ENCODE measurements at regions not wholly inside any gene's neighbourhood (a gene's known extent, or its start where the extent isn't known, plus 50 kb on each side); places are given as distances from the start of the nearest gene placed in this dataset.

DNA sequence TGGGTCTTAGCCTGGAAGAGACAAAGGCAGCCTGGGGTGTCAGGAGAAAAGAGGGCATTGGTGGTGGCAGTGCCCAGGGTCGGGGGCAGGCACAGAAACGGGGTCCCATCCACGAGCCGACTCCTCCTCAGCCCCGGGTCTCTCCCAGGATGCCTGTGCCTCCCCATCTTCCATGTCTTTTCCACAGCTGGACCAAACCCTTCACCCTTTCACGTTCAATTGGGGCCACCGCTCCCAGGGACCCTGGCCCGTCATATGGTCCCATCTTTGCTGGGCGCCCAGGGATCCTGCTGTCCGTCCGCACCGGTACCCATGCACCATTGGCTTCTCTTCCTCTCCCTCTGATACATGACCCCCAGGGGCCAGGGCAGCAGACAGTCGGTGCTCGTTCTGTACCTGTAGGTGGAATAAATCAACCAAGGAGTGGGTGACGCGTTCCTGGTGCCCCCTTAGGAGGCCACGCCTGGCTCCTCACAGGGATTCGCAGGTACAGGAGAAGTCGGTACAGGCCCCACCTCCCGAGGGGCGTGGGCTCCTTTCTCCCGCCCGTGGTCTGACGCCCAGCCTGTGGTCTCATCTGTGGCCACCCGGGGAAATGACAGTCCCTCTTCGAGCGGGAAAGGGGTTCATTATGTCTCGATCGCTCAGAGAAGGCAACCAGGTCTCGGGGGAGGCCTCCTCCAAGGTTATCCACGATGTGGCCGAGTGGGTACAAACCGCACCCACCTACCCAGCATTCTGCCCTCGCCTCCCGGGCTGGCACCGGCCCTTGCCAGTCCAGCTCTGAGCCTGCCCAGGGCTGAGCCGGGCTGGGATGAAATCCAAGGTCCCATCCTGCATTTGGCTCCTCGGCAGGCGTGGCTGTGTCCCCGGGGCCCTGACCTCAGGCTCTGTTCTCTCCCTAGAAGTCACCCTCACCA is 1493.6 kb downstream of the BRD1 start:
- DNase-seq: no peak

DNA sequence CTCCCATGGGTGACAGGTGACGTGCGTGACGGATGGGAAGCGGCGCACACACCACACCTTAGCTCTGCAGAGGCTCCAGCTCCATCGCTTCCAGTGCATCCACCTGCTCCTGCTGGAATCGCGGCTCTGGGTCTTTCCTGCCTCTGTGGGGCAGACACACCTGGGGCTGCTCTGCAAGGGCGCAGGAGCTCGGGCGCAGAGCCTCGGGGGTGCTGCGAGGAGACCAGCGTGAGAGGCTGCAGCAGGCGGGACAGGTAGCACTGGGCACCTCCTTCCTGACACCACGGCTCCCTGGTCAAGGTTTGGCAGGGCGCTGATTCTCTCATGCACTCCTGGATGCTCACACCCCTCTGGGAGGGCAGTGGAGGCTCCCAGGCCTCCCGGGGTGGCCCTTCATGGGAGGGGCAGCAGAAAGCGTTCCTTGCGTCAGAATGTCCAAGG is 1494.3 kb downstream of the BRD1 start:
- DNase-seq: no peak

DNA sequence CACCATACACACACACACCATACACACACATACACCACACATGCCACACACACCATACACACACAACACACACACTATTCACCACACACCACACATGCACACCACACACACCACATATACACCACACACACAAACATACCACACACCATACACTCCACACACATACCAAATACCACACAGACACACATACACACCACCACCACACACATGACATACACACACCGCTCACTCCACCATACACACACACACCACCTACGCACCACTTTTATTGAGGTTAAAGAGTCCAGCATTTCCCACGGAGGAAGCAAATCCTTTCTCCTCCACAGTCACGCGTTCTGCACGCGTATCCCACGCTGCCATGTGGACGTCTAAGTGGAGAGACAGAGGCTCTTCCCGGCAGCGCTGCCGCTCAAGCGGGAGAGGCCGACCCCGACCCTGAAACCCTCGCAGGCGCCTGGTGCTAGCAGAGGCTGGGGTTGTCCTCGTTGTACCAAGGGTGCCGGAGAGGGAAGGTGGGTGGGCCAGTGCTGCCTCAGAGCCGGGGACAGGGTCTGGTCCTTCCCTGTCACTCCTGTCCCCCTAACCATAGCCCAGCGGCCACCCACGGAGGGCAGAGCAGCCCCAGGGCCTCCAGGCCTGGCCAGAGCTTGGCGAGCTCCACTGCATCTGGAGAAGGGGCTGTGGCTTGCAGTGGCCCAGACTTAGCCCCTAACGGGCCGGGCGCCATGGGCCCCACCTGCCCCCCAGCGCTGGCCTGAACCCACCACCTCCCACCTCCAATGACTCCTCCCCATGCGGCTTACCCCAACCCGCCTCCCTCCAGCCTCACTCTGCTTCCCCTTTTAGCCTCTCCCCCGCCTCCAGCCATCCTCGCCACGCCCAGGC is 1495.0 kb downstream of the BRD1 start:
- no peak for DNase-seq

DNA sequence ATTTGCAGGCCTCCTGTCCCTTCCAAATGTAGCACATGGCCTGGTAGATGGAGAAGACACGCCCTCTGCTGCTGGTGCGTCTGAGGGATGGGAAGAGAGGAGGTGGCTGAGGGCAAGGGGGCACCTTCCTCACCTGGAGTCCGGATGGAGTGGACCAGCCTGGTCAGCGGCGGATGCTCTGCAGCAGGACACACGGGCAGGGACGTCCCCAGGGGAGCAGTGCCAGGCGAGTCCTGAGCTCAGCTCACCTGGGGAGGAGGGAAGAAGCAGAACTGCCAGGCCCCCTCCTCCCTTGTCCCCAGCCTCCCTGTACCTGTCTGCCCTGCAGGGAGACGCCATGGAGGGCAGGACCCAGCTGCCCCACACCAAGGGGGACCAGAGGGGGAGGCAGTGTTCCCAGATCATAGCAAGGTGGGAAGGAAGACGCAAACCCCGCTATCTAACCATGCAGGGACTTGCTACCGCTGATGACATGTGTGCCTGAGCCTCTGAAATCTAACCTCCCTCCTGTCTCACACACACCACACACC is 1495.9 kb downstream of the BRD1 start:
- no peak for DNase-seq

DNA sequence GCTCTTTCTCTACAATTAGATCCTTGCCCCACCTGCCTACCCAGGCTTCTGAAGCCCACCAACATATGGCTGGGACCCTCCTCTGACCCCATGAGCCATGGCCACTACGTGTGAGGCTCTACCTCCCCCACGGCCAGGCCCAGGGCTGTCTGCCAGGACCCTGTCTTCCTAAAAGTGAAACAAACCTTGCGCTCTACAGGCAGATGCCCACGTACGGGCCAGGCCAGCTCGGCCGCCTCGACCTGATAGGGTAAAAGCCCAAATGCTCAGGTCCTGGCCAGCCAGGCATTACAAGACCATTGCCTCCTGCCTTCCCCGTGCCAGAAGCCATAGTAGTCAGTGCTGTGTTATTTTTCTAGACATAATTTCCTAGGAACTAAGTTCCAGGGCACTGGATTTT is 1496.4 kb downstream of the BRD1 start:
- no peak for DNase-seq

DNA sequence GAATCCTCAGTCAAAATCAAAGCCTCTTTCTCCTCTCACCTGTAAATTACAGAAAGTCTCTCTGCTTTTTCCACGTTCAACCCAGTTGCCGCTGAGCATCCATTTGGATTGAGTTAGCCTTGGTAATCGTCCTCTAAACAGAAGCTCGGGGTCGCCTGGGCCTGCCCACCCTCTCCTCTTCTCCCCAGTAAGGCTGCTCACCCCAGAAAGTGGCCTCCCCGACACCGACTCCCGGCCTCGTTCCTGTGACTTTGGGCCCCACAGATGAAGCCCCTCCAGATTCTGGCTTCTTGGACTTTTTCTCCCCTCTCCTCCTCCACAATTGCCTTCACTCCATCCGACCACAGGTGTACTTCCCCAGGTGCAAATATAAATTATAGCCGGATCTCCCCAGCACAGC is 1500.0 kb downstream of the BRD1 start:
- DNase-seq: no peak

DNA sequence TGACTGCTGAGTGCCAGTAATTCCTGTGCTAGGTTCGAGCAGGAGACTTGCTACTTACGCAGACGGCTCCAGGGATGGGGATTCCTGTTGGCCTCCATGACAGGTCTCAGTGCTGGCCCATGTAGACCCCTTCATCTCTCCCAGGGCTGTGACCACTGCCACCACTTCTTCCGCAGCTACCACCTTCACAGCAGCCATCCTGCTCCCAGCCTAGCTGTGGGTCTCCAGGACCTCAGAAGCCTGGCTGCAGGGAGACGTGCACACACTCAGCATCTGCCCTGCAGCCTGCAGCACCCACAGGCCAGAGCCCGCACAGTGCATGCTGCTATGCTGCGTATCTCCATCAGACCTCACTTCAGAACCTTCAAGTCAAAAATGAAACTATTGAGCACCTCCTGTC is 1503.9 kb downstream of the BRD1 start:
- DNase-seq: no peak

DNA sequence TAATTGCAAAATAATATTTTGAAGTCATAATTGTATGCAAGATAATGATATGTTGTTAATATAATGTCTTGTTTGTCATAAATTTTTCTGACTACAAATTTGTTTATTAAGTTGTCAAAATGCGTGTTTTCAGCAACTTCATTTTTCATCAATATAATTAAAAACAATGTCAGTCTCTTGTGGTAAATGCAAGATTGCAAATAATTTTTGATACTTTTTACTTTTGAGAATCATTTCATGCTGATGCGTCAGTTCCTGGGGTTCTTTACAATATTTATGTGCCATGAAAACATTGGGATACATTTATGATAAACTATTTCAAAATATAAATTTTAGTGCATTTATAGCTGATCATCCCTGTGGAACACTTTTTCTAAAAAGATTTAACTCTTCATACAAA is 1504.8 kb downstream of the BRD1 start:
- DNase-seq: no peak

DNA sequence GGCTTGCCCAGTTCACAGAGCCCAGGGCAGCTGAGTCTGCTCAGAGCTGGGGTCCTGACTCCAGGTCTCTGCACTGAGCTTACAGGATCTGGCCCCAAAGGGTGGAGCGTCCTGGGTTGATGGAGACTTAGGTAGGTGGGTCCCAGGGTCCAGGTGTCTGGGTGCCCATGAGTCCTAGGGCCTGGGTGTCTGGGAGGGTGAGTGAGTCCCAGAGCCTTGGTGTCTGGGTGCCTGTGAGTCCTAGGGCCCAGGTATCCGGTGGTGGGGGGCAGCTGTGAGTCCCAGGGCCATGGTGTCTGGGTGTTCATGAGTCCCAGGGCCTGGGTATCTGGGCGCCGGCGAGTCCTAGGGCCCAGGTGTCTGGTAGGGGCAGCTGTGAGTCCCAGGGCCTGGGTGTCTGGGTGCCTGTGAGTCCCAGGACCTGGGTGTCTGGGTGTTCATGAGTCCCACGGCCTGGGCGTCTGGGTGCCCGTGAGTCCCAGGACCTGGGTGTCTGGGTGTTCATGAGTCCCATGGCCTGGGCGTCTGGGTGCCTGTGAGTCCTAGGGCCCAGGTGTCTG is 1505.6 kb downstream of the BRD1 start:
- DNase-seq: no peak

DNA sequence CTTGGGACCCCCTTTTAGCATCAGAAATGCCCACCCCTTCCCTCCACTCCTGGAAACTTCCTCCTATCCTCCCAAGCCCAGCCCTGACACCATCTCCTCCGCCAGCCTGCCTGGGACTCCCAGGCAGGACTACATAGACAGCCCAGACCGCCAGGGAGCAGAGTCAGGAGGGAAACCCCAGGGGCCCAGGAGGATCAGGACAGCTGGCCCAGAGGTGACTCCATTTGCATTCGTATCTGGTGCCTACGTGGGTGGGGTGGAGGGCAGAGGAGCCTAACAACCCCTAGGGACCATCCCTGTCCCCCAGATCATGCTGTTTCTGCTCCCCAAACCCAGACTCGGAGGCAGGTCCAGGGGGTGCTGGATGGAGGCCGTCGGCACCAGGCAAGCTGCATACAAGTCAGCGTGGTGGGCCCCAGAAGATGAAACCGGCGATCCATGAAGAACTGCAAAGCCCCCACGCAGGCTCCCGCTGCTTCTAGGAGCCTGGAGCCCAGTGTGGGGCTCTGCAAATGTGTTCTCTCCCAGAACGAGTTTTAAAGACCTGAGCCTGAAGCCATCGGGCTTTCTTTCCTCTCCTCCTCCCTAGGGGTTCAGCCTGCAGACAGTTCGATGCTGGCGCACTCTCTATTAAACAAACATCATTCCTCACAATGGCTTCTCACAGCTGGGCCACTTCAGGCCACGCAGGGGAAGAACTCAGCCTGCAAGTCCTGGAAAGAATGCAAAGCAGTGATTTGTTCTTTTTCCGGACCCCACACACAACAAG is 1506.8 kb downstream of the BRD1 start:
- no peak for DNase-seq

DNA sequence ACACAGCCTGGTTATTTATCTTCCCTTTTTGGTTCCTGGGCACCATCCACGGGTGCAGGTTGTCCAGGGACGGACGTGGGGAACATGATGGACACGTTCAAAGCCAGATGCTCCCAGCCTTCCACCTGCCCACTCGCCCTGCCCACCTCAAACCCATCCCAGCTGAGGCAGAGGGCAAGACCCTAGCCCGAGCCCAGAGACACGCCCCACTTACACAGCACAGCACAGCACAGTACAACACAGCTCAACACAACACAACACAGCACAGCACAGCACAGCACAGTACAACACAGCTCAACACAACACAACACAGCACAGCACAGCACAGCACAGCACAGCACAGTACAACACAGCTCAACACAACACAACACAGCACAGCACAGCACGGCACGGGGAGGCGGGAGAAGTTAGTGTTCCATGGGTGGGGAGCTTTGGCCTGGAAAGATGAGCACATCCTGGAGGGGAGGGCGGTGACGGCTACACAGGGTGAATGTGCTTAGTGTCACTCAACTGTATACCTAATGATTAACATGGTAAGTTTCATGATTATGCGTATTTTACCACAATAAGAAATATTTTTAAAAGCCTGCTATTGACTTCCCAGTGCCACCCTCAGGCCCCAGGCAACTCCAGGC is 1507.5 kb downstream of the BRD1 start:
- no peak for DNase-seq

DNA sequence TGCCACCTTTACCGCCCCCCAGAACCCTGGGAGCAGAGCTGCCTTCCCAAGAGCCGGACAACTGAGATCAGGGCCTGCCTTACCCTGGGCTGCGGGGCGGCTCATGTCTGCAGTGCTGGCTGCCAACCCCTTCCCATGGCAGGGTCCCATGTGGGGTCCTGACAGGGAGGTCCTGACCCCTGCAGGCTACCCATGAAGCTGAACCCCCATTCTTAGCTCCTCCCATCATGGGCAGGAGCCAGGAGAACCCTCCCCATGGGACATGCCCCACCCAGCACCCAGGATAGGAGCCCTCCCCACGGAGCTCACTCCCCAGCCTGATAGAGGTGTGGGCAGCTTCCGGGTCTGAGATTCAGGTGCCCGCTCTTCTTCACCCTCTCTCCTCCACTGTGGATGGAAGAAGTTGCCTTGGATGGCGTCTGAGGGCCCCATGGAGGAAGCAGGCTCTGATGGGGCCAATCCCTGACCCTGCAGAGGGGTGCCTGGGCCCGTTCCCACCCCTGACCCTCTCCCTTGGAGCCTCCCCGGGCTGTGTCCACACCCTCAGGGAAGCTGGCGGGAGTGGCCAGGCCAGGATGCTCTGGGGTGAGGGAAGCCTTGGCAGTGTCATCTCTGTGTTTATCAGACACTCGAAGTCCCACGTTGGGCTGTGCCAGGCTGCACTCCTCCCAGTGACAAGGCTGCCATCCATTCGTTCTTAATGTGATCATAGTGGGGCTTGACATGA is 1508.2 kb downstream of the BRD1 start:
- no peak for DNase-seq

DNA sequence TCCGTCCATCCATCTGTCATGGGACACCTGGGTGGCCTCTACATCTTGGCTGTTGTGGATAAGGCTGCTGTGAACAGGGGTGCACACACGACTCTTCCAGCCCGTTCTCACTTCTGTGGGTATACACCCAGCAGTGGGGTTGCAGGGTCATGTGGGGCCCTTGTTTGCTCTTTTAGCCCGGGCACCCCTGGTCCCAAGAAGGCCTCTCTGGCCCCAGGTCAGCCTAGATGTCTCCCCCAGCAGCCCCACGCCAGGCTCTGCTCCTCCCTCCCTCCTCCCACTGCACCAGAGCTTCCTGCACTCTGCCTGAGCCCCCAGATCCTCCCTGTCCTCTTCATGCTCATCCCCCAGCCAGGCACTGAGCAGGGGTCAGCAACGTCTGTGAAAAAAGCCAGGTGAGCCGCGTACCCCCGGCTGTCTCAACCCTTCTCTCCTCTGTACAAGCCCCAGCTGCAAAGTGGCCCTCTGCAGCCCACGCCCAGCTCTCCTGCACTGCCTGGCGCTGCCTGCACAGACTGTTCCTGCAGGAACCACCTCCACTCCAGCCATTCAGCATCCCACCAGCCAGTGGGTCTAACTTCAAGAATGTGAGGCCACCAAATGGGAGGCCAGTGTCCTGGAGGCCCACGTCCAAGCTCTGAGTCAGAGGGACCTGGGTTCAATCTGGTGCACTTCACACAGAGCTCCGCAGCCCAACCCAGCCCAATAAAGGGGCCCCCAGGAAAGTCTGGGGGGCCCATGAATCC is 1508.9 kb downstream of the BRD1 start:
- no peak for DNase-seq

DNA sequence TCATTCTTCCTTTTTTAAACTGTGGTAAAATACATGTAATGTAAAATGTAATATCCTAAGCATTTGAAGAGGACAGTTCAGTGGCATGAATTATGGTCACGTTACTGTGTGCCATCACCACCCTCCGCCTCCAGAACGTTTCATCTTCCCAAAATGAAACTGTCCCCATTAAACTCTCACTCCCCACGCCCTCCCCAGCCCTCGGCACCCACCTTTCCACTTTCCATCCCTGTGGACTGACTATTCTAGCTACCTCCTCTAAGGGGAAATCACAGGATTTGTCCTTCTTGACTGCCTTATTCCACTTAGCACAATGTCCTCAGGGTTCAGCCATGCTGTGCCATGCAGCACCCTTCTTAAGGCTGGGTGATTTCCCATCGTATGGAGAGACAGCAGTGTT is 1509.5 kb downstream of the BRD1 start:
- no peak for DNase-seq

DNA sequence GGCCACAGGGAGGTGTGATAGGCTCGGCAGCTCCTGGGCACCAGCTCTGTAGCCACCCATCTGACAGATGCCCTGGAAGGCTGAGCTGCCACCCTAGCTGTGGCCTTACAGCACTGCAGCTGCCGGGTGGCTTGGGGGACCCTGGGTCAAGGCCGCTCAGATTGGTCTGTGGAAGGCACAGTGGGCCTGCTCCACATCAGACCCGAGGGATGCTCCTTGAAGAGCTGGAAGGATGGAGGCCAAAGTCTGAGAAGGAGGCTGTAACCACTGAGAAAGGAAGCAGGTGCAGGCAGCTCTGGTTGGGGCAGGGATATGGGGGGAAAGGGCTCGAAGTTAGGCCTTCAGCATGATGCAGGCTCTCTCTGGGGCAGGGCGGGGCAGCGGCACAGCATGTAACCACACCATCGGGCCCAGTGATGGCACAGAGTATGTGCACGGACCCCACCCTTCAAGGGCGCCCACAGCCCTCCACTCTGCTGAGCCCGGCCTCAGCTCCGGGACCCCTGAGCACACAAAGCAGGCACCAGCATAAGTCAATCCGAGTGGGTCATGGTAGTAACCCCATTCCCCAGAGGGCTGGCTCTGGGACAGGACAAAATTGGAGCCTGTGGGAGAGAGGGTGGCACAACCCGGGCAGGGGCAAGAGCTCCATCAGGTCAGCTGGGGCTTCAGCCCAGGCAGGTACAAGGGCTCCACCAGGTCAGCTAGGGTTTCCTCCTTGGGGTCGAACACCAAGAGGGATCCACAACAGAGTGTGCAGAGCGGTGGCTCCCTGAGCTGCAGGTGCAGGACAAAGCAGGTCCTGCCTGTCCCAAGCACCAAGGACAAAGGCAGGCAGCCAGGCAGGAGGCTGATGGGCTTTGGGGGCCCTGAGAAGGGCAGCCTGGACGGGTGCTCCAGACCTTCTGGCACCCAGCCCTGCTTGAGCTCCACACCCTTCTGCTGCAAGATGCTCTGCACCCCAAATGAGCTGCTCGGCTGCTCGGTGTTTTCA is 1511.1 kb downstream of the BRD1 start:
- no peak for DNase-seq

DNA sequence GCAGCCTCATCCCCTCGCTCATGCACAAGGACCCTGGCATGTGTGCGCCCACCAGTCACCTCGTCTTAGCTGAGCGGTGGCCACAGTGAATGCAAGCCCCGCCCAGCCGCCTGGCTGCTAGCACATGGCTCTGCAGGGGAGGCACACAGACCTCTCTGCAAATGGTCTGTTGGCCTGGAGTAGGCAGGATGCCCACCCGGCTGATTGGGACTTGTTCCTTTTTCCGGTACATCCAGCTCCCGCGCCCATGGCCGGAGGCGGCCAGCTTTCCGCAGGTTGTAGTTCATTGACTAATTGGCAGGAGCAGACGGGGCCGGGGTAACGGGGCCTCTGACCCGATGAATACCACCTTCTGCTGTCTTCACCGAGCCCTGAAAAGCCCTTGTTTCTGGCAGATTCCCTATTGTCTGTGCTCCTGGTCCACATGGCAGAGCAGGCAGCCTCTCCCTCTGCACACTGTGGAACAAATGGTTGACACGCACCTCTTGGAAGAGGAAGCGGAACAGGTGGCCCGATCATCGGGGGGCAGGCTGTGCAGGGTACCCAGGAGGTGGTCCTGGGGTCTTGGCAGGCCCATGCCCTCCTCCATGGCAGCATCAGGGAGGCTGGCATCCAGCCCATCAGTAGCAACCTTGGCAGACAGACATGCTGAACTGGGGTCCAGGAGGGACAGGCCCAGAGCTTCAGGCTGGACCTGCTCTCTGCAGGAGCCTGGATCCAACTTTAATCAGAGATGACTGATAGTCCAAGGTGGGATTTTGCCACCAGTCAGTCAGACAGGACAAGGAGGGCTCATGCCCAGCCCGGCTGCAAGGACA is 1512.0 kb downstream of the BRD1 start:
- DNase-seq: no peak

DNA sequence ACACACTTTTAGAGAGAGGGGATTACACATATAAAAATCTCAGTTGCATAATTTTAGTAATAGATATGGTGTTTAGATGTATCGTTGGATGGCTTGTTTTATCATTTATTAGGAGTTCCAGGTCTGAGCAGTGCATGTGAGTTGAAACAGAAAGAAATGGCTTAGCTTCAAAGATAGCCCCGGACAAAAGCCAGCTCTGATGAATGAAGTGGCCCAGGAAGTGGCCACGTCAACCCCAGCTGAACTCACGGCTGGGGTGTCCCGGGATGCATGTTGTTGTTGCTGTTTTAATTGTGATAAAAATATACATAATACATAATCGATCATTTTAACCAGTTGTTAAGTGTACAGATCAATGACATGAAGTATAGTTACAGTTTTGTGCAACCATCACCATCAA is 1513.6 kb downstream of the BRD1 start:
- no peak for DNase-seq

DNA sequence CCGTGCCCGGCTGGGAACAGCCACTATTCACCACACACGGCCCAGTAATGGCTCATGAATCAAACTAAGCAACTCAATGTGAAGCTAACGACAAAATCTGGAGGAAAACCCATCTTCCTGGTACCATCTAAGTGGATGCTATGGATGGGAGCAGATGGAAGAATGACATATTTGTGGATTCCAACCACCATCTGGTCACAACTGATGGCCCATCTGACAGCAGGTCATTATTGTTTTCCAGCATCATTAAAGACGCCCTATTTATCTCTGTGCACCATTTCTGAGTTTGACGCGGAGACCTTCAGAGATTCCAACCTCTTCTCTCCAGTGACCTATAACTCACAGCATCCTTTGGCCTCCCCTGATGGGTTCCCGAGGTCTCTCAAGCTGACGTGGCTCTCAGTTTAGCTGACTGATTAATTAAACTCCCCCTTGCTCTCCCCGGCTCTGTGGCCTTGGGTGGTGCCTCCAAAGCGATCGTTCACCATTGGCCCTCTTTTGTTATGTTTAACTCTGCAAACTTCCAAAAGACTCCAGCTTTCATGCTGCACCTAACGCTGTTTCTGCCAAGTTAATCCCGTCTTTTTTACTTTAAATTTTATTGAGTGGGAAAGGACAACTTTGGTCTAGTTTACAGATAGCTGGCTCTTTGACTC is 1514.4 kb downstream of the BRD1 start:
- DNase-seq: no peak

Measured in CD4-positive, alpha-beta T cell treated with Interleukin-1 beta for 1 hour (primary cell).